DOHH2 (cell line): ENCODE measurements at regions not wholly inside any gene's neighbourhood (a gene's known extent, or its start where the extent isn't known, plus 50 kb on each side); places are given as distances from the start of the nearest gene placed in this dataset.

Experiments
- CTCF ChIP-seq: fragments of 200-600 bp; sonication (generic); IDR thresholded peaks from one replicate; pipeline ENCODE4 v1.5.1; 2014; ENCODE audit warnings: antibody characterized with exemption, mild to moderate bottlenecking, low read depth, low read length; ENCODE audit not compliant: poor library complexity, severe bottlenecking
- EZH2phosphoT487 ChIP-seq: fragments of 200-600 bp; sonication (generic); IDR thresholded peaks from 2 replicates; pipeline ENCODE4 v1.6.1; 2017; ENCODE audit warnings: borderline replicate concordance, mild to moderate bottlenecking, antibody characterized with exemption, low read length, moderate library complexity, mixed read lengths

DNA sequence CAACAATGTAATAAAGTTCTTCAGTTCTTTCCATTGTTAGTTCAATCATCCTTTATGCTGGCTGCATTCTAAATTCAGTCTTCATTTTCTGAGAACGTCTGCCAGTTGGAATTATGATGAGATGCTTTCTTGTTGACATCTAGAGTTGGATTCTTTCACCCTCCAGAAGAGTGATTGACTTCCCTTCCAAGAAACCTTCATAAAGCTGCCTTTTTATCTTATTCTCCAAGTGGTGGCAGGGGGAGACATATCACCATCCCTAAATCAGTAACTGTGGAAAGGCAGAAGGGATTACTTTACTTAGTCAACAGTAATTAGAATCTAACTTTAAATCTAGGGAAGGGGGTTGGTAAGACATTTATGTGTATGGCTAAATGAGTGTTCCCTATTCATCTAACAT, 86.8 kb upstream of the GULP1 start:
- TF ChIP-seq CTCF (no peak), EZH2phosphoT487 (no peak)
